HL-60 (cell line): ENCODE measurements at regions not wholly inside any gene's neighbourhood (a gene's known extent, or its start where the extent isn't known, plus 50 kb on each side); places are given as distances from the start of the nearest gene placed in this dataset.

Experiments used
- DNase-seq, 2 experiments: peaks; one replicate each; pipeline ENCODE4 v3.0.0-alpha.2; 2010 to 2020; ENCODE audit warnings: low read depth in 1 of 2, low spot score in 1 of 2
- H3K27ac ChIP-seq: fragments of 250-450 bp; sonication (Bioruptor Pico); replicated peaks from 2 replicates; pipeline ENCODE4 v1.5.1; 2020; ENCODE audit warnings: mild to moderate bottlenecking, moderate library complexity
- H3K27me3 ChIP-seq: fragments of 250-450 bp; sonication (Bioruptor Pico); 2 replicates; pipeline ENCODE4 v1.5.1; 2021; ENCODE audit warnings: mild to moderate bottlenecking, moderate library complexity; ENCODE audit not compliant: insufficient read depth, poor library complexity, severe bottlenecking
- H3K4me3 ChIP-seq: replicated peaks from 2 replicates; pipeline ENCODE4 v1.5.1; 2011; ENCODE audit warnings: mild to moderate bottlenecking, control low read depth, low read length; ENCODE audit not compliant: insufficient read depth
- CTCF ChIP-seq: IDR thresholded peaks from one replicate; pipeline ENCODE4 v1.5.1; 2011; ENCODE audit warnings: low read length, control low read depth, inconsistent platforms; ENCODE audit not compliant: insufficient read depth
- GABPA ChIP-seq: IDR thresholded peaks from 2 replicates; pipeline ENCODE4 v1.6.1; 2012; ENCODE audit warnings: low read depth
- POLR2AphosphoS5 ChIP-seq: IDR thresholded peaks from 2 replicates; pipeline ENCODE4 v1.6.1; 2012; ENCODE audit warnings: low read depth
- REST ChIP-seq: IDR thresholded peaks from 2 replicates; pipeline ENCODE4 v1.6.1; 2012; ENCODE audit warnings: low read depth; ENCODE audit not compliant: insufficient replicate concordance
- SPI1 ChIP-seq: IDR thresholded peaks from 2 replicates; pipeline ENCODE4 v1.6.1; 2012; ENCODE audit warnings: low read depth, mild to moderate bottlenecking, borderline replicate concordance

DNA sequence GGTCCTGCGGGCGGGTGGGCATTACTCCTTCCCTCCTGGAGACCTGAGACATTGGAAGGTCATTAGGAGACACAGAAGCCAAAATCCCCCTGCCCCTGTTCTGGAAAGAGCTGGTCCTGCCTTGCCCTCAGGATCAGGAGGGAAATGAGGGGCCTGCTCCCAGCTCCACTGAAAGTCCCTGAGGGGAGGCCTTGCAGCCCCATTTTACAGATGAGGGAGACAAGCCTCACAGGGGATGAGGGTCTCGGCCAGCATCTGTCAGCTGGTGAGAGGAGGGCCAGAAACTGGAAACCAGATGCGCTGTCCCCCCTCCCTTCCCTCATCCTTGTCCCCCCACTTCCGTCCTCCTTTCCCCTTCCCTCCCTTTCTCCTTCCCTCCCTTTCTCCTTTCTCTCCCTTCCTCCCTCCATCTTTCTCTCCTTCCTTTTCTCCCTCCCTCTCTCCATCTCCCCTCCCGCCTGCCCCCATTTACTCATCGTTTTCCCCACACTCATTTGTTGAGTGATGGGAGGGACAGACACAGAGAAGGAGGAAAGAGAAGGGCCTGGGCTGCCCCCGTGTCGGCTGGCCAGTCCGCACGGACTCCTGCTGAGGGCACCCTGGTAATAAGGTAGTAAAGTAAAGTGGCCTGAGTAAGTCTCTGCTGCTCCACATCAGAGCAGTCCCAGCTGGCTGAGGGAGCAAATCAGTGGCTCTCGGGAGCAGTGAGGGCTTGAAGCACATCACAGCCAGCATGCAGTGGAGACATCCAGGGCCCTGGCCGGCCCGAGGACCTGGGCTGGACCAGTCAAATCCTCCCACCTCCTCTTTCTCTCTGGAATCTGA lies 112.4 kb upstream of the ALDH1A3 start:
- H3K4me3 ChIP-seq = no peak overlapping the region
- H3K27me3 ChIP-seq = no peaks in the 10 kb centered on the region
- no peak overlapping the region for H3K27ac ChIP-seq
- TF ChIP-seq REST (no peak), POLR2AphosphoS5 (no peak), GABPA (no peak), CTCF (no peak), SPI1 (no peak)
- no peak for DNase-seq

DNA sequence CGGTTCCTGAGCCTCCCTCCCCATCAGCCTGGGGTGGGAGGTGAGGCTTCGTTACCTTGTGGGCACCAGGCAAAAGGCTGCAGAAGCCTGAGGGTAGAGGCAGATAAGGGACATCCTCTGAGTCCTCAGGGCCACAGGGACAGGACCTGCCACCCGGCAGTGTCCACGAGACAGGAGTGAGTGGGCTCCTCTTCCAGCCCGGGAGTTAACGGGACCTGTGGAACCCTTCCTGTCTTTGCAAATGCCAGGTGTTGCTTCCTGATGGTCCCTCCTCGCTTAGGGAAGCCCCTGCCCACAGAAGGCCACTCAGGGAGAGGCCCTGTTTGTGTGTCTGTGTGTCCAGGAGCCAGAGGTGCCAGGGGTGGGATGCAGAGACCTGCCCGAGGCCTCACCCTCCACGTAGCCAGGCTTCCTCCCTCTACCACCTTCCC lies 111.1 kb upstream of the ALDH1A3 start:
- no peak overlapping the region for H3K27ac ChIP-seq
- TF ChIP-seq POLR2AphosphoS5 = no peak
- DNase-seq = no peak

GRCh38 chr15:100769043-100769974 lies 110.3 kb upstream of the ALDH1A3 start:
- no peak overlapping the region for H3K4me3 ChIP-seq
- H3K27ac ChIP-seq = no peak overlapping the region
- no peak for TF ChIP-seq POLR2AphosphoS5
- TF ChIP-seq GABPA = no peak
- no peak for TF ChIP-seq SPI1
- TF ChIP-seq REST = no peak
- TF ChIP-seq CTCF = no peak
- DNase-seq = no peak
- H3K27me3 ChIP-seq = no peaks in the 10 kb centered on the region

More for the DNA sequence above, 111.1 kb upstream of the ALDH1A3 start:
- Histone ChIP-seq H3K27me3 (no peaks in the 10 kb centered on the region), H3K4me3 (no peak overlapping the region)

- H3K4me3 ChIP-seq = no peak overlapping the region
- no peaks in the 10 kb centered on the region for H3K27me3 ChIP-seq
- DNase-seq = no peak
- no peak overlapping the region for H3K27ac ChIP-seq
- TF ChIP-seq GABPA (no peak), SPI1 (no peak), REST (no peak), POLR2AphosphoS5 (no peak), CTCF (no peak)
Measured at GRCh38 chr15:100769975-100770340, 109.7 kb upstream of the ALDH1A3 start.
